H1 (cell line): ENCODE measurements at regions not wholly inside any gene's neighbourhood (a gene's known extent, or its start where the extent isn't known, plus 50 kb on each side); places are given as distances from the start of the nearest gene placed in this dataset.

Experiments
- CTCF ChIA-PET: fragments of 300-600 bp; sonication (Branson Sonifier 250); formaldehyde crosslinking; loops from one replicate; lab custom pipeline; 2021; ENCODE audit not compliant: partially characterized antibody; lab: Charles Lee
- POLR2A ChIA-PET: fragments of 300-600 bp; sonication (Branson Sonifier 250); formaldehyde crosslinking; loops from one replicate; lab custom pipeline; 2021; ENCODE audit warnings: inconsistent platforms; ENCODE audit not compliant: partially characterized antibody; lab: Charles Lee
- DNase-seq, 2 experiments: peaks; one replicate each; pipeline versions ENCODE4 v3.0.0 to v3.0.0-alpha.2; 2010 to 2022; ENCODE audit warnings: low spot score in 2 of 2, low read depth in 1 of 2, mixed read lengths in 1 of 2
- FAIRE-seq: peaks from 2 replicates; lab custom pipeline; 2011; peaks lifted over from hg19 to GRCh38; lab: Jason Lieb, UNC
- H2AFZ ChIP-seq: 2 replicates; pipeline ENCODE4 v1.8.1; 2012; ENCODE audit warnings: low read length, inconsistent platforms
- H2AK5ac ChIP-seq: 2 replicates; pipeline ENCODE4 v1.6.1; 2013; ENCODE audit warnings: low read depth, low read length
- H2BK120ac ChIP-seq: replicated peaks from 2 replicates; pipeline ENCODE3; 2013; ENCODE audit warnings: low read depth, low read length, inconsistent platforms
- H2BK12ac ChIP-seq: 2 replicates; pipeline ENCODE4 v1.6.1; 2013; ENCODE audit warnings: low read depth, low read length
- H2BK15ac ChIP-seq: 2 replicates; pipeline ENCODE4 v1.6.1; 2013; ENCODE audit warnings: low read length
- H2BK20ac ChIP-seq: 2 replicates; pipeline ENCODE4 v1.6.1; 2013; ENCODE audit warnings: low read length
- H2BK5ac ChIP-seq: 2 replicates; pipeline ENCODE4 v1.6.1; 2013; ENCODE audit warnings: low read depth, low read length
- H3K14ac ChIP-seq: 2 replicates; pipeline ENCODE4 v1.6.1; 2013; ENCODE audit warnings: inconsistent platforms; ENCODE audit not compliant: insufficient read length
- H3K18ac ChIP-seq: 2 replicates; pipeline ENCODE4 v1.6.1; 2013; ENCODE audit warnings: low read length; ENCODE audit errors: extremely low read depth
- H3K23ac ChIP-seq: 2 replicates; pipeline ENCODE4 v1.6.1; 2013; ENCODE audit warnings: inconsistent platforms; ENCODE audit not compliant: insufficient read length
- H3K23me2 ChIP-seq: 2 replicates; pipeline ENCODE4 v1.6.1; 2013; ENCODE audit warnings: low read depth, low read length
- H3K27ac ChIP-seq: 2 replicates; pipeline ENCODE4 v1.6.1; 2011; ENCODE audit warnings: low read depth, low read length, inconsistent platforms
- H3K27me3 ChIP-seq, 4 experiments: replicated peaks in 1 of 4; 1 replicate in 1 of 4; 2 replicates in 3 of 4; pipeline versions ENCODE4 v1.6.1 to v1.8.1; 2011 to 2013; ENCODE audit warnings: low read length in 3 of 4, mild to moderate bottlenecking in 3 of 4, inconsistent platforms in 2 of 4, mixed read lengths in 2 of 4, moderate library complexity in 1 of 4; ENCODE audit not compliant: control insufficient read depth in 3 of 4, insufficient read depth in 3 of 4; ENCODE audit errors: extremely low read depth in 1 of 4
- H3K36me3 ChIP-seq, 4 experiments: 2 replicates each; pipeline versions ENCODE4 v1.6.1 to v1.8.1; 2011 to 2013; ENCODE audit warnings: mild to moderate bottlenecking in 4 of 4, low read length in 3 of 4, moderate library complexity in 2 of 4, control low read depth in 1 of 4, inconsistent platforms in 1 of 4; ENCODE audit not compliant: insufficient read depth in 4 of 4, control insufficient read depth in 2 of 4
- H3K4ac ChIP-seq: replicated peaks from 2 replicates; pipeline ENCODE3; 2013; ENCODE audit warnings: low read length, low read depth, mixed read lengths, inconsistent platforms; ENCODE audit not compliant: insufficient read length
- H3K4me1 ChIP-seq, 4 experiments: replicated peaks in 1 of 4; 1 replicate in 1 of 4; 2 replicates in 3 of 4; pipeline versions ENCODE4 v1.6.1 to v1.8.1; 2011 to 2013; ENCODE audit warnings: low read length in 3 of 4, inconsistent platforms in 2 of 4, mixed read lengths in 1 of 4; ENCODE audit not compliant: insufficient read depth in 4 of 4, control insufficient read depth in 3 of 4
- H3K4me2 ChIP-seq, 2 experiments: 2 replicates each; pipeline versions ENCODE4 v1.6.1 to v1.8.1; 2011 to 2013; ENCODE audit warnings: low read depth in 2 of 2, low read length in 2 of 2, control low read depth in 1 of 2, inconsistent platforms in 1 of 2, mild to moderate bottlenecking in 1 of 2; ENCODE audit not compliant: insufficient read depth in 1 of 2
- H3K4me3 ChIP-seq, 4 experiments: fragments of 200-600, 300-600 bp in 1 of 4; sonication (generic), shearing (Covaris generic), sonication (Bioruptor Twin) in 1 of 4; 2 replicates each; pipeline versions ENCODE4 v1.5.1 to v1.8.1; 2011 to 2016; ENCODE audit warnings: low read length in 4 of 4, low read depth in 3 of 4, control low read depth in 2 of 4, inconsistent platforms in 2 of 4, mild to moderate bottlenecking in 2 of 4, mixed read lengths in 1 of 4, moderate library complexity in 1 of 4; ENCODE audit not compliant: insufficient read depth in 2 of 4; ENCODE audit errors: extremely low read depth in 1 of 4
- H3K56ac ChIP-seq: replicated peaks from 2 replicates; pipeline ENCODE3; 2013; ENCODE audit warnings: low read depth, mild to moderate bottlenecking, mixed read lengths, low read length, inconsistent platforms; ENCODE audit not compliant: insufficient read length
- H3K79me1 ChIP-seq: 2 replicates; pipeline ENCODE4 v1.6.1; 2013; ENCODE audit warnings: low read depth, low read length, control low read depth
- H3K79me2 ChIP-seq, 2 experiments: 2 replicates each; pipeline versions ENCODE4 v1.6.1 to v1.8.1; 2012 to 2013; ENCODE audit warnings: low read length in 2 of 2, mild to moderate bottlenecking in 2 of 2, inconsistent platforms in 1 of 2; ENCODE audit not compliant: insufficient read depth in 2 of 2, control insufficient read depth in 1 of 2
- H3K9ac ChIP-seq, 4 experiments: replicated peaks in 1 of 4; 1 replicate in 1 of 4; 2 replicates in 3 of 4; pipeline versions ENCODE4 v1.6.1 to v1.8.1; 2011 to 2013; ENCODE audit warnings: low read depth in 3 of 4, low read length in 3 of 4, control low read depth in 2 of 4, mild to moderate bottlenecking in 2 of 4, moderate library complexity in 2 of 4, inconsistent platforms in 1 of 4; ENCODE audit errors: extremely low read depth in 1 of 4
- H3K9me3 ChIP-seq, 2 experiments: 2 replicates each; pipeline versions ENCODE4 v1.6.1 to v1.8.1; 2012 to 2013; ENCODE audit warnings: mild to moderate bottlenecking in 2 of 2, moderate library complexity in 2 of 2, control low read depth in 1 of 2, inconsistent platforms in 1 of 2, low read depth in 1 of 2, low read length in 1 of 2, mixed read lengths in 1 of 2; ENCODE audit not compliant: insufficient read depth in 2 of 2
- H4K20me1 ChIP-seq, 2 experiments: replicated peaks in 1 of 2; 2 replicates each; pipeline versions ENCODE3 to v1.8.1; 2011 to 2013; ENCODE audit warnings: inconsistent platforms in 2 of 2, low read length in 2 of 2, mild to moderate bottlenecking in 1 of 2; ENCODE audit not compliant: insufficient read depth in 2 of 2, control insufficient read depth in 1 of 2
- H4K5ac ChIP-seq: 2 replicates; pipeline ENCODE4 v1.6.1; 2013; ENCODE audit warnings: low read length, low read depth, mixed read lengths, inconsistent platforms; ENCODE audit not compliant: insufficient read length
- H4K8ac ChIP-seq: 2 replicates; pipeline ENCODE4 v1.8.0; 2013; ENCODE audit warnings: mild to moderate bottlenecking, moderate library complexity, low read length, inconsistent platforms; ENCODE audit not compliant: insufficient read depth; ENCODE audit errors: extremely low read depth
- H4K91ac ChIP-seq: replicated peaks from 2 replicates; pipeline ENCODE3; 2013; ENCODE audit warnings: low read length, mixed read lengths, inconsistent platforms; ENCODE audit not compliant: insufficient read length
- ATF3 ChIP-seq: IDR thresholded peaks from 2 replicates; pipeline ENCODE4 v1.6.1; 2011; ENCODE audit warnings: low read depth, mild to moderate bottlenecking, low read length; ENCODE audit not compliant: insufficient read depth
- CTBP2 ChIP-seq: IDR thresholded peaks from 2 replicates; pipeline ENCODE4 v1.7.0; 2011; ENCODE audit warnings: borderline replicate concordance, mild to moderate bottlenecking, moderate library complexity, mixed read lengths, low read length; ENCODE audit not compliant: insufficient read depth, insufficient read length
- EP300 ChIP-seq, 2 experiments: IDR thresholded peaks; 1 replicate in 1 of 2; 2 replicates in 1 of 2; pipeline ENCODE4 v1.6.1; 2011 to 2012; ENCODE audit warnings: low read depth in 2 of 2, low read length in 2 of 2, mild to moderate bottlenecking in 2 of 2, borderline replicate concordance in 1 of 2, inconsistent platforms in 1 of 2, moderate library complexity in 1 of 2
- EZH2 ChIP-seq: fragments of 200-600 bp; sonication (generic); IDR thresholded peaks from 2 replicates; pipeline ENCODE4 v1.7.1; 2012; ENCODE audit warnings: low read depth, mild to moderate bottlenecking, moderate library complexity, low read length, inconsistent platforms; ENCODE audit not compliant: severe bottlenecking
- FOSL1 ChIP-seq: IDR thresholded peaks from 2 replicates; pipeline ENCODE4 v1.6.1; 2011; ENCODE audit warnings: mild to moderate bottlenecking, low read depth, low read length, moderate library complexity; ENCODE audit not compliant: insufficient read depth
- NRF1 ChIP-seq: IDR thresholded peaks from 2 replicates; pipeline ENCODE4 v1.6.1; 2011; ENCODE audit warnings: mild to moderate bottlenecking, low read depth, low read length, improper control_type of control experiment
- POLR2AphosphoS5 ChIP-seq: IDR thresholded peaks from 2 replicates; pipeline ENCODE4 v1.6.1; 2011; ENCODE audit warnings: low read depth, low read length
- RBBP5 ChIP-seq: IDR thresholded peaks from 2 replicates; pipeline ENCODE4 v1.7.1; 2012; ENCODE audit warnings: low read depth, mild to moderate bottlenecking, inconsistent platforms, low read length, moderate library complexity, borderline replicate concordance
- RNF2 ChIP-seq: fragments of 200-900, 300-1000 bp; sonication (generic); IDR thresholded peaks from 2 replicates; pipeline ENCODE4 v1.7.1; 2016; ENCODE audit warnings: borderline replicate concordance, low read depth, mild to moderate bottlenecking, antibody characterized with exemption, low read length; ENCODE audit not compliant: poor library complexity, severe bottlenecking; ENCODE audit errors: missing control alignments
- TCF12 ChIP-seq: IDR thresholded peaks from 2 replicates; pipeline ENCODE4 v1.6.1; 2011; ENCODE audit warnings: low read depth, mild to moderate bottlenecking, low read length
- WGBS, 2 experiments: shearing (Covaris generic) in 1 of 2; methylation state at CpG; one replicate each; pipeline versions ENCODE4 v1.1.6 to v1.1.7; 2013 to 2015; ENCODE audit warnings: low lambda C conversion rate in 2 of 2, mixed read lengths in 2 of 2, inconsistent platforms in 1 of 2, low coverage in 1 of 2, missing lambda C conversion rate in 1 of 2; ENCODE audit not compliant: insufficient replicate concordance in 2 of 2, insufficient coverage in 1 of 2, insufficient read length in 1 of 2; ENCODE audit errors: extremely low coverage in 1 of 2, missing lambda C conversion rate in 1 of 2; 5-methylcytosine and 5-hydroxymethylcytosine counted together

GRCh38 chr2:8495189-8495989 is 186.5 kb upstream of the ID2 start:
- no peak overlapping the region for H3K4me3 ChIP-seq
- no peak overlapping the region for H2BK15ac ChIP-seq
- FAIRE-seq = no peak
- TF ChIP-seq NRF1 (no peak), TCF12 (no peak), RNF2 (no peak), RBBP5 (no peak), ATF3 (no peak), EP300 (IDR thresholded peaks at IDR 0.05; ENCODE audit: borderline replicate concordance in 1 of 2, low read depth in 2 of 2, low read length in 2 of 2) (no peak), POLR2AphosphoS5 (no peak), EZH2 (no peak), CTBP2 (no peak), FOSL1 (no peak)

More at GRCh38 chr2:8495189-8495989, 186.5 kb upstream of the ID2 start:
- H2BK12ac ChIP-seq = 0 out of 2 replicates have a peak overlapping the region, but pooled peaks have one; percentile 22
- no peak overlapping the region for H4K91ac ChIP-seq
- H3K56ac ChIP-seq = no peak overlapping the region
- 0 out of 7 replicates have a peak, but pooled peaks cover 0 to 3% (median 0%) of the 10 kb centered on the region in 4 experiments for H3K27me3 ChIP-seq
- 88% methylated on average over 8 of the region's 12 CpGs; no CpG with 5 or more reads in 1 of the 2 experiments for WGBS, 2 experiments
- no peaks in the 10 kb centered on the region for H4K20me1 ChIP-seq
- no peaks in the 10 kb centered on the region for H3K79me2 ChIP-seq
- H3K23me2 ChIP-seq = no peaks in the 10 kb centered on the region; the same call in 1 of the 2 replicates
- no peak overlapping the region for H3K9ac ChIP-seq
- H3K36me3 ChIP-seq = no peaks in the 10 kb centered on the region
- H4K5ac ChIP-seq = no peak overlapping the region
- H3K9me3 ChIP-seq = no peaks in the 10 kb centered on the region
- H3K27ac ChIP-seq = no peak overlapping the region
- no peak overlapping the region for H3K18ac ChIP-seq
- POLR2A ChIA-PET = interaction anchor here (1.4 kb wide), 1 partner anchor 187 kb away, joined by 4 read pairs; the partner anchor contains the start of gene ID2
- H2BK120ac ChIP-seq = no peak overlapping the region
- H3K14ac ChIP-seq = no peak overlapping the region
- no peak for DNase-seq
- no peak overlapping the region for H3K23ac ChIP-seq
- H4K8ac ChIP-seq = no peak overlapping the region
- no peak overlapping the region for H2AFZ ChIP-seq
- H3K4ac ChIP-seq = no peak overlapping the region
- CTCF ChIA-PET = interaction anchor here (0.5 to 1.1 kb wide), 4 partner anchors 17 to 1597 kb away, joined by 3 to 4 read pairs (median 3); no protein-coding TSS in a partner anchor
- H2BK5ac ChIP-seq = no peak overlapping the region
- H2AK5ac ChIP-seq = no peak overlapping the region
- H3K4me1 ChIP-seq = peaks cover 0 to 3% (median 0%) of the 10 kb centered on the region in 4 experiments; a peak in 1 of 7 replicates
- H2BK20ac ChIP-seq = 0 out of 2 replicates have a peak overlapping the region, but pooled peaks have one; percentile 41
- H3K4me2 ChIP-seq = no peak overlapping the region
- H3K79me1 ChIP-seq = no peaks in the 10 kb centered on the region
